ENCODE measurements at regions not wholly inside any gene's neighbourhood (a gene's known extent, or its start where the extent isn't known, plus 50 kb on each side); places are given as distances from the start of the nearest gene placed in this dataset.
A peak's percentile ranks its signal among the peaks of the same experiment; 100 is the strongest.

GRCh38 chr6:125516644-125517043 lies 214.9 kb upstream of the HDDC2 start:
- Histone ChIP-seq H3K4me3 (no peak overlapping the region), H3K4me1 (no peaks in the 10 kb centered on the region), H3K27ac (no peak overlapping the region), H3K9me3 (no peaks in the 10 kb centered on the region), H3K27me3 (no peaks in the 10 kb centered on the region), H3K36me3 (no peaks in the 10 kb centered on the region)
- TF ChIP-seq CTCF (IDR thresholded peaks at IDR 0.05): no peak
- TF ChIP-seq POLR2AphosphoS5 (IDR thresholded peaks at IDR 0.05; ENCODE audit: insufficient read depth in 1 of 2, low read depth in 1 of 2): no peak
- TF ChIP-seq POLR2A (IDR thresholded peaks at IDR 0.05): no peak
- DNase-seq (ENCODE audit: extremely low spot score in 2 of 2): no peak
- intact Hi-C loops (cut with DNase I): no loop called here

GRCh38 chr6:125519367-125519766 lies 217.6 kb upstream of the HDDC2 start:
- no peak for DNase-seq (ENCODE audit: extremely low spot score in 2 of 2)
- Histone ChIP-seq H3K27ac (no peak overlapping the region), H3K4me3 (no peak overlapping the region), H3K4me1 (no peaks in the 10 kb centered on the region), H3K27me3 (no peaks in the 10 kb centered on the region), H3K36me3 (no peaks in the 10 kb centered on the region), H3K9me3 (no peaks in the 10 kb centered on the region)
- intact Hi-C loops (cut with DNase I): no loop called here
- TF ChIP-seq CTCF (IDR thresholded peaks at IDR 0.05) (peak in 1 of 3 experiments; percentile 13), POLR2A (IDR thresholded peaks at IDR 0.05) (no peak)

- Histone ChIP-seq H3K4me1 (no peaks in the 10 kb centered on the region), H3K27ac (no peak overlapping the region), H3K27me3 (no peaks in the 10 kb centered on the region), H3K9me3 (no peaks in the 10 kb centered on the region), H3K4me3 (no peak overlapping the region), H3K36me3 (no peaks in the 10 kb centered on the region)
- TF ChIP-seq POLR2AphosphoS5 (IDR thresholded peaks at IDR 0.05; ENCODE audit: insufficient read depth in 1 of 2, low read depth in 1 of 2) (no peak), CTCF (IDR thresholded peaks at IDR 0.05) (no peak), POLR2A (IDR thresholded peaks at IDR 0.05) (no peak)
- no peak for DNase-seq (ENCODE audit: extremely low spot score in 2 of 2)
- intact Hi-C loops (cut with DNase I): no loop called here
These were observed 222.6 kb upstream of the HDDC2 start for GRCh38 chr6:125524356-125524755.

- Histone ChIP-seq H3K27ac (no peak overlapping the region), H3K4me1 (no peaks in the 10 kb centered on the region), H3K4me3 (no peak overlapping the region), H3K36me3 (no peaks in the 10 kb centered on the region), H3K27me3 (no peaks in the 10 kb centered on the region), H3K9me3 (no peaks in the 10 kb centered on the region)
- DNase-seq (ENCODE audit: extremely low spot score in 2 of 2): no peak
- TF ChIP-seq POLR2A (IDR thresholded peaks at IDR 0.05): no peak
- no peak for TF ChIP-seq CTCF (IDR thresholded peaks at IDR 0.05)
- TF ChIP-seq POLR2AphosphoS5 (IDR thresholded peaks at IDR 0.05; ENCODE audit: insufficient read depth in 1 of 2, low read depth in 1 of 2): no peak
- intact Hi-C loops (cut with DNase I): no loop called here
These were observed 223.3 kb upstream of the HEY2 start for GRCh38 chr6:125526007-125526720.

GRCh38 chr6:125528621-125529041 lies 220.8 kb upstream of the HEY2 start:
- intact Hi-C loops (cut with DNase I): no loop called here
- no peaks in the 10 kb centered on the region for H3K9me3 ChIP-seq
- no peaks in the 10 kb centered on the region for H3K27me3 ChIP-seq
- no peak for DNase-seq (ENCODE audit: extremely low spot score in 2 of 2)
- no peaks in the 10 kb centered on the region for H3K36me3 ChIP-seq
- TF ChIP-seq POLR2A (IDR thresholded peaks at IDR 0.05) (no peak), CTCF (IDR thresholded peaks at IDR 0.05) (no peak), POLR2AphosphoS5 (IDR thresholded peaks at IDR 0.05; ENCODE audit: insufficient read depth in 1 of 2, low read depth in 1 of 2) (no peak)
- no peaks in the 10 kb centered on the region for H3K4me1 ChIP-seq
- no peak overlapping the region for H3K4me3 ChIP-seq
- H3K27ac ChIP-seq: no peak overlapping the region

Measured in vagina (tissue), 2 donors.